SK-N-SH treated with all-trans-retinoic acid at 6 μM for 48 hours (cell line): ENCODE measurements at regions not wholly inside any gene's neighbourhood (a gene's known extent, or its start where the extent isn't known, plus 50 kb on each side); places are given as distances from the start of the nearest gene placed in this dataset.

Experiments
- CREB5 ChIP-seq: fragments of 250-450 bp; sonication (Bioruptor Pico); IDR thresholded peaks from 2 replicates; pipeline ENCODE4 v1.5.1; 2020; ENCODE audit warnings: low read depth, mild to moderate bottlenecking, moderate library complexity
- CSDC2 ChIP-seq: fragments of 250-450 bp; sonication (Bioruptor Pico); IDR thresholded peaks from 2 replicates; pipeline ENCODE4 v1.5.0; 2020; ENCODE audit warnings: mild to moderate bottlenecking, moderate library complexity
- CSRNP3 ChIP-seq: fragments of 250-450 bp; sonication (Bioruptor Pico); IDR thresholded peaks from 2 replicates; pipeline ENCODE4 v1.5.1; 2021; ENCODE audit warnings: mild to moderate bottlenecking, moderate library complexity
- ISL1 ChIP-seq: fragments of 250-450 bp; sonication (Bioruptor Pico); IDR thresholded peaks from 2 replicates; pipeline ENCODE4 v2.1.2; 2022; ENCODE audit warnings: mild to moderate bottlenecking, moderate library complexity
- PATZ1 ChIP-seq: fragments of 250-450 bp; sonication (Bioruptor Pico); IDR thresholded peaks from 2 replicates; pipeline ENCODE4 v1.8.0; 2020; ENCODE audit warnings: mild to moderate bottlenecking, moderate library complexity, borderline replicate concordance
- TCF4 ChIP-seq: fragments of 250-450 bp; sonication (Bioruptor Pico); IDR thresholded peaks from 2 replicates; pipeline ENCODE4 v1.8.0; 2021; ENCODE audit warnings: mild to moderate bottlenecking, moderate library complexity, borderline replicate concordance
- ZFP3 ChIP-seq: fragments of 250-450 bp; sonication (Bioruptor Pico); IDR thresholded peaks from 2 replicates; pipeline ENCODE4 v1.5.0; 2020; ENCODE audit warnings: mild to moderate bottlenecking, moderate library complexity
- ZFP30 ChIP-seq: fragments of 450-650 bp; formaldehyde crosslinking; IDR thresholded peaks from 2 replicates; pipeline ENCODE4 v1.5.0; 2022; ENCODE audit warnings: mild to moderate bottlenecking, moderate library complexity
- ZNF565 ChIP-seq: fragments of 450-650 bp; formaldehyde crosslinking; conservative IDR thresholded peaks from 2 replicates; pipeline ENCODE4 v1.5.0; 2020; ENCODE audit warnings: low read depth, mild to moderate bottlenecking, moderate library complexity
- ZNF8 ChIP-seq: fragments of 450-650 bp; formaldehyde crosslinking; IDR thresholded peaks from 2 replicates; pipeline ENCODE4 v1.5.0; 2020; ENCODE audit warnings: mild to moderate bottlenecking, moderate library complexity

- no peak for TF ChIP-seq CSDC2
- TF ChIP-seq ZNF565 (CRISPR knock-in tag), result no peak
- TF ChIP-seq ISL1, result no peak
- no peak for TF ChIP-seq ZNF8 (CRISPR knock-in tag)
- TF ChIP-seq ZFP3, result no peak
- TF ChIP-seq CSRNP3 (CRISPR knock-in tag), result no peak
- TF ChIP-seq ZFP30 (CRISPR knock-in tag), result no peak
- no peak for TF ChIP-seq TCF4 (CRISPR knock-in tag)
- no peak for TF ChIP-seq PATZ1 (CRISPR knock-in tag)
- no peak for TF ChIP-seq CREB5 (CRISPR knock-in tag)
These were observed 49.8 kb upstream of the FAM222A start for GRCh38 chr12:109663795-109664194.
